ENCODE measurements at regions not wholly inside any gene's neighbourhood (a gene's known extent, or its start where the extent isn't known, plus 50 kb on each side); places are given as distances from the start of the nearest gene placed in this dataset.

DNA sequence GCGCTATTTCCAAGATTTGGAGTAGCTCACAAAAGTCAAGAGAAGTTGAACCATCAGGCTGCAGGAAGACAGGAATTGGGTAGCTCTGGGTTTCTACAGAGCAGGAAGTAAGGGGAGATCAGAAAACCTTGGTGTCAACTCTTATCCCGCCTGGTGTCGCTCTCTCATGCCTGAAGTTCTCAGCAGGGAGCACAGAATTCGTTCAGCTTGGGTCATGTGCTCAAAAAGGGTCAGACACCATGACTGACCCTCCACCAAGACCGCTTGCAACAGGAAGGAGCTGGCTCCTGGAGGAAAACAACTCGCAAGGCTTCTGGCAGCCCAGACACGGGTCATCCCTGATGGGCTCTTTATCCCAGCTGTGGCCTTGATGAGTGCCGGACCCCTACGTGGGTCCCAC lies 93.7 kb upstream of the MSX1 start:
- no peaks in the 10 kb centered on the region for H3K9me3 ChIP-seq (ENCODE audit: control insufficient read depth, insufficient read depth, low read length)
- H3K79me2 ChIP-seq (ENCODE audit: control insufficient read depth, low read length): no peaks in the 10 kb centered on the region
- H3K27ac ChIP-seq (ENCODE audit: low read depth, low read length): no peak overlapping the region
- H3K4me1 ChIP-seq (ENCODE audit: control insufficient read depth, low read length): no peaks in the 10 kb centered on the region
- no peaks in the 10 kb centered on the region for H3F3A ChIP-seq (ENCODE audit: control insufficient read depth, insufficient read depth)
- TF ChIP-seq, protein P1, sequence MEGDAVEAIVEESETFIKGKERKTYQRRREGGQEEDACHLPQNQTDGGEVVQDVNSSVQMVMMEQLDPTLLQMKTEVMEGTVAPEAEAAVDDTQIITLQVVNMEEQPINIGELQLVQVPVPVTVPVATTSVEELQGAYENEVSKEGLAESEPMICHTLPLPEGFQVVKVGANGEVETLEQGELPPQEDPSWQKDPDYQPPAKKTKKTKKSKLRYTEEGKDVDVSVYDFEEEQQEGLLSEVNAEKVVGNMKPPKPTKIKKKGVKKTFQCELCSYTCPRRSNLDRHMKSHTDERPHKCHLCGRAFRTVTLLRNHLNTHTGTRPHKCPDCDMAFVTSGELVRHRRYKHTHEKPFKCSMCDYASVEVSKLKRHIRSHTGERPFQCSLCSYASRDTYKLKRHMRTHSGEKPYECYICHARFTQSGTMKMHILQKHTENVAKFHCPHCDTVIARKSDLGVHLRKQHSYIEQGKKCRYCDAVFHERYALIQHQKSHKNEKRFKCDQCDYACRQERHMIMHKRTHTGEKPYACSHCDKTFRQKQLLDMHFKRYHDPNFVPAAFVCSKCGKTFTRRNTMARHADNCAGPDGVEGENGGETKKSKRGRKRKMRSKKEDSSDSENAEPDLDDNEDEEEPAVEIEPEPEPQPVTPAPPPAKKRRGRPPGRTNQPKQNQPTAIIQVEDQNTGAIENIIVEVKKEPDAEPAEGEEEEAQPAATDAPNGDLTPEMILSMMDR (IDR thresholded peaks at IDR 0.05; ENCODE audit: low read depth, low read length, poor library complexity, severe bottlenecking): no peak
- TF ChIP-seq EZH2phosphoT487 (IDR thresholded peaks at IDR 0.05; ENCODE audit: borderline replicate concordance, low read length): no peak
- H3K27me3 ChIP-seq (ENCODE audit: control insufficient read depth, low read length): no peaks in the 10 kb centered on the region
- no peaks in the 10 kb centered on the region for H3K9me2 ChIP-seq (replicated peaks; ENCODE audit: control insufficient read depth, low read length)
- H3K36me3 ChIP-seq (ENCODE audit: control insufficient read depth, low read length): no peaks in the 10 kb centered on the region
- no peaks in the 10 kb centered on the region for H4K20me1 ChIP-seq (ENCODE audit: control insufficient read depth, insufficient read depth, low read depth, low read length)
- H3K4me3 ChIP-seq (ENCODE audit: low read length): no peak overlapping the region
- no peak overlapping the region for H3K4me2 ChIP-seq (ENCODE audit: low read length)

DNA sequence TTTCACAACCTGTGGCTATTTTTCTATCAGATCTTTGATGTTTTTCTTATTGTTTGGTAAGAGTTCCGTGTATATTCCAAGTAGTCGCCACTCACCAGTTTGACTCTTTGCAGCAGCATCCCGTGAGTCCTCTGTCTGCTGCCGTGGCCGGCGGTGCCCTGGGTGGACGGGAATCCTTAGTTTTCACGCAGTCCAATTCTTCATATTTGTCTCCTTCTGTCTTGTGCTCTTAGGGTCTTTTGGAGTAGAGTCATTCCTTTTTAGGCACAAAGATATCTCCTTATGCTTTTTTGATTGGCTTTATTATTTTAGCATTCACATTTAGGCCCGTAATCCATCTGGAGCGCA lies 94.9 kb upstream of the MSX1 start:
- no peaks in the 10 kb centered on the region for H3K36me3 ChIP-seq (ENCODE audit: control insufficient read depth, low read length)
- no peaks in the 10 kb centered on the region for H3K9me3 ChIP-seq (ENCODE audit: control insufficient read depth, insufficient read depth, low read length)
- no peak for TF ChIP-seq EZH2phosphoT487 (IDR thresholded peaks at IDR 0.05; ENCODE audit: borderline replicate concordance, low read length)
- TF ChIP-seq, protein P1 (IDR thresholded peaks at IDR 0.05; ENCODE audit: low read depth, low read length, poor library complexity, severe bottlenecking): no peak
- no peak overlapping the region for H3K27ac ChIP-seq (ENCODE audit: low read depth, low read length)
- H3K27me3 ChIP-seq (ENCODE audit: control insufficient read depth, low read length): no peaks in the 10 kb centered on the region
- no peaks in the 10 kb centered on the region for H3K79me2 ChIP-seq (ENCODE audit: control insufficient read depth, low read length)
- no peaks in the 10 kb centered on the region for H3K4me1 ChIP-seq (ENCODE audit: control insufficient read depth, low read length)
- H3K4me2 ChIP-seq (ENCODE audit: low read length): no peak overlapping the region
- H3F3A ChIP-seq (ENCODE audit: control insufficient read depth, insufficient read depth): no peaks in the 10 kb centered on the region
- H3K4me3 ChIP-seq (ENCODE audit: low read length): no peak overlapping the region
- no peaks in the 10 kb centered on the region for H3K9me2 ChIP-seq (replicated peaks; ENCODE audit: control insufficient read depth, low read length)
- H4K20me1 ChIP-seq (ENCODE audit: control insufficient read depth, insufficient read depth, low read depth, low read length): no peaks in the 10 kb centered on the region

DNA sequence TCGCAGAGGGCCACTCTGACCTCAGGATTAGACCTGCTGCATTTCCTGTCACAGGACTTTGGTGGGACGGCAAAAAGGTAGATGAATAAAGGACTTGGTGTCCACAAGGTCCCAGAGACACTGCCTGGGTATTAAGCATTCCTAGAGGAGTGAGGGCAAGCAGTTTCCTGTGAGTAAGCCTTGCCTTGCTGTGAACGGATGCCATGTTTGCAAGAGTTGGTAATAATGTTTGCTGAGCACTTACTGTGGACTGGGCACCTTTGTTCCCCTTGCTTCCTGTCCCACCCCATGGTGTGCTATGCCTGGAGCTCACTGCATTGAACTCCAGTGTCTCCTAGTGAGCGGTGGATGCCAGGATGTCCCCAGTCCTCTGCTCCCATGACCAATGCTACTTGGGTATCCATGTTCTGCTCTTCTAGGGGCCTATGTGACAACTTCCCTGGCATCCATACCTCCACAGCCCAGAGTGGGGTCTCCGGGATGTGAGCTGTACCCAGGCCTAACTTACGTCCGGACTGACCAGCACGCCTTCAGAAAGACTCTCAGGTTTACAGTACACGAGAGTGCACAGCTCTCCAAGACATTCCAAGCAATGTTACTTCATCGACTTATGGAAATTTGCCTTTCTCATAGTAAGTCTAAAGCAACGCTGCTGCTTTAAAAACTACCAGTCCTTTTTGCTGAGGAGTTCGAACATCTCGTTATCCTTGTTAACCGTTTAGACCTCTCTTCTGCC lies 95.5 kb upstream of the MSX1 start:
- no peak overlapping the region for H3K27ac ChIP-seq (ENCODE audit: low read depth, low read length)
- no peaks in the 10 kb centered on the region for H3K27me3 ChIP-seq (ENCODE audit: control insufficient read depth, low read length)
- H3K4me1 ChIP-seq (ENCODE audit: control insufficient read depth, low read length): no peaks in the 10 kb centered on the region
- no peak overlapping the region for H3K4me3 ChIP-seq (ENCODE audit: low read length)
- TF ChIP-seq, protein P1 (IDR thresholded peaks at IDR 0.05; ENCODE audit: low read depth, low read length, poor library complexity, severe bottlenecking): no peak
- TF ChIP-seq EZH2phosphoT487 (IDR thresholded peaks at IDR 0.05; ENCODE audit: borderline replicate concordance, low read length): no peak
- no peaks in the 10 kb centered on the region for H3K36me3 ChIP-seq (ENCODE audit: control insufficient read depth, low read length)
- H3K9me3 ChIP-seq (ENCODE audit: control insufficient read depth, insufficient read depth, low read length): no peaks in the 10 kb centered on the region
- no peaks in the 10 kb centered on the region for H3F3A ChIP-seq (ENCODE audit: control insufficient read depth, insufficient read depth)
- no peaks in the 10 kb centered on the region for H3K79me2 ChIP-seq (ENCODE audit: control insufficient read depth, low read length)
- H3K9me2 ChIP-seq (replicated peaks; ENCODE audit: control insufficient read depth, low read length): no peaks in the 10 kb centered on the region
- no peak overlapping the region for H3K4me2 ChIP-seq (ENCODE audit: low read length)
- no peaks in the 10 kb centered on the region for H4K20me1 ChIP-seq (ENCODE audit: control insufficient read depth, insufficient read depth, low read depth, low read length)
